GM18951 (cell line): ENCODE measurements at regions not wholly inside any gene's neighbourhood (a gene's known extent, or its start where the extent isn't known, plus 50 kb on each side); places are given as distances from the start of the nearest gene placed in this dataset.

Experiments used
- POLR2A ChIP-seq: IDR thresholded peaks from 4 replicates; pipeline ENCODE4 v1.6.1; 2011; ENCODE audit warnings: mild to moderate bottlenecking; ENCODE audit not compliant: insufficient read length, insufficient read depth; ENCODE audit errors: extremely low read depth
- in situ Hi-C: fragments of 300-500 bp; cut with MboI; formaldehyde crosslinking; loops from one replicate; pipeline ENCODE4 v1.12.0; 2022; ENCODE audit warnings: low sequenced_read_pairs, mixed read lengths, inconsistent platforms; ENCODE audit not compliant: unreplicated experiment

GRCh38 chr5:167993771-167994170, 297.7 kb upstream of the WWC1 start:
- no peak for TF ChIP-seq POLR2A
- in situ Hi-C loops, result no loop called here

GRCh38 chr5:167995844-167996425, 295.5 kb upstream of the WWC1 start:
- in situ Hi-C loops, result no loop called here
- no peak for TF ChIP-seq POLR2A

- in situ Hi-C loops, result no loop called here
- no peak for TF ChIP-seq POLR2A
Measured at GRCh38 chr5:167998148-167998767, 293.2 kb upstream of the WWC1 start.

- in situ Hi-C loops, result no loop called here
- TF ChIP-seq POLR2A, result no peak
Measured at GRCh38 chr5:167999182-167999581, 292.3 kb upstream of the WWC1 start.

GRCh38 chr5:168001318-168001717, 290.1 kb upstream of the WWC1 start:
- no peak for TF ChIP-seq POLR2A
- in situ Hi-C loops, result no loop called here

GRCh38 chr5:168002116-168002515, 289.3 kb upstream of the WWC1 start:
- in situ Hi-C loops, result no loop called here
- TF ChIP-seq POLR2A, result no peak

- no peak for TF ChIP-seq POLR2A
- in situ Hi-C loops, result no loop called here
Measured at GRCh38 chr5:168005093-168005492, 286.4 kb upstream of the WWC1 start.

- in situ Hi-C loops, result no loop called here
- no peak for TF ChIP-seq POLR2A
Measured at GRCh38 chr5:168005936-168006335, 285.5 kb upstream of the WWC1 start.

- no peak for TF ChIP-seq POLR2A
- in situ Hi-C loops, result no loop called here
Measured at GRCh38 chr5:168006456-168007130, 284.9 kb upstream of the WWC1 start.

- no peak for TF ChIP-seq POLR2A
- in situ Hi-C loops, result no loop called here
Measured at GRCh38 chr5:168007286-168007685, 284.2 kb upstream of the WWC1 start.

GRCh38 chr5:168008555-168008954, 282.9 kb upstream of the WWC1 start:
- TF ChIP-seq POLR2A, result no peak
- in situ Hi-C loops, result no loop called here

GRCh38 chr5:168011096-168011495, 280.3 kb upstream of the WWC1 start:
- in situ Hi-C loops, result no loop called here

GRCh38 chr5:168012006-168012405, 279.4 kb upstream of the WWC1 start:
- in situ Hi-C loops, result no loop called here
- TF ChIP-seq POLR2A, result no peak

More at GRCh38 chr5:168011096-168011495, 280.3 kb upstream of the WWC1 start:
- TF ChIP-seq POLR2A, result no peak

GRCh38 chr5:168013546-168013945, 277.9 kb upstream of the WWC1 start:
- no peak for TF ChIP-seq POLR2A
- in situ Hi-C loops, result no loop called here

- TF ChIP-seq POLR2A, result no peak
- in situ Hi-C loops, result no loop called here
Measured at GRCh38 chr5:168014433-168015123, 276.9 kb upstream of the WWC1 start.
